ENCODE measurements at regions not wholly inside any gene's neighbourhood (a gene's known extent, or its start where the extent isn't known, plus 50 kb on each side); places are given as distances from the start of the nearest gene placed in this dataset.

- H3K4me1 ChIP-seq (ENCODE audit: control insufficient read depth, extremely low read depth, insufficient read depth, low read length): no peaks in the 10 kb centered on the region
- H3K9me1 ChIP-seq (replicated peaks; ENCODE audit: control insufficient read depth, extremely low read depth, insufficient read depth, low read length): no peaks in the 10 kb centered on the region
- no peak overlapping the region for H2AFZ ChIP-seq (ENCODE audit: low read depth, low read length)
- no peaks in the 10 kb centered on the region for H3K27me3 ChIP-seq (ENCODE audit: control insufficient read depth in 2 of 2, insufficient read depth in 2 of 2, low read length in 2 of 2)
- H3K4me2 ChIP-seq (ENCODE audit: insufficient read depth, low read length): no peak overlapping the region
- DNase-seq (ENCODE audit: low read depth, low spot score): no peak
- intact Hi-C loops (cut with micrococcal nuclease) (no loop called here), dilution Hi-C loops (cut with MboI; ENCODE audit: extremely low pct_ligation_motif_present, low sequenced_read_pairs) (no loop called here)
- ChIA-PET CTCF (no interaction called here), POLR2A (no interaction called here)
- no peaks in the 10 kb centered on the region for H3K79me2 ChIP-seq (ENCODE audit: control insufficient read depth, insufficient read depth, low read length)
- no TSS peak for BruUV-seq (replicated peaks)
- H4K20me1 ChIP-seq (replicated peaks; ENCODE audit: control insufficient read depth, extremely low read depth, insufficient read depth, low read length): no peaks in the 10 kb centered on the region
- H3K4me3 ChIP-seq (replicated peaks in 1 of 3; ENCODE audit: insufficient read depth in 1 of 3, low read depth in 1 of 3, low read length in 3 of 3): no peak overlapping the region
- no peak overlapping the region for H3K27ac ChIP-seq (ENCODE audit: insufficient read depth, low read depth, low read length)
- H3K36me3 ChIP-seq (ENCODE audit: control insufficient read depth in 2 of 2, extremely low read depth in 1 of 2, insufficient read depth in 2 of 2, low read length in 2 of 2): no peaks in the 10 kb centered on the region
- H3K9ac ChIP-seq (replicated peaks; ENCODE audit: extremely low read depth, insufficient read depth, low read length): no peak overlapping the region
- no peak for TF ChIP-seq FOS (IDR thresholded peaks at IDR 0.05; ENCODE audit: borderline replicate concordance, insufficient read depth, low read length)
- no peak for TF ChIP-seq POLR2A (IDR thresholded peaks at IDR 0.05; ENCODE audit: low read depth, low read length)
- TF ChIP-seq CTCF (IDR thresholded peaks at IDR 0.05; ENCODE audit: extremely low read depth in 1 of 2, insufficient read depth in 1 of 2, low read depth in 1 of 2, low read length in 2 of 2): no peak
- no peak for TF ChIP-seq GATA2 (IDR thresholded peaks at IDR 0.05; ENCODE audit: insufficient read depth, insufficient read length, low read depth, low read length)
- TF ChIP-seq JUN (IDR thresholded peaks at IDR 0.05; ENCODE audit: borderline replicate concordance, insufficient read depth, insufficient read length, low read depth): no peak
- TF ChIP-seq EZH2 (IDR thresholded peaks at IDR 0.05; ENCODE audit: borderline replicate concordance, low read depth, low read length, severe bottlenecking): no peak
- TF ChIP-seq POLR2AphosphoS5 (IDR thresholded peaks at IDR 0.05; ENCODE audit: insufficient read depth, low read depth, low read length): no peak
- TF ChIP-seq MYC (IDR thresholded peaks at IDR 0.05; ENCODE audit: low read depth, low read length): no peak
- TF ChIP-seq, protein P1, sequence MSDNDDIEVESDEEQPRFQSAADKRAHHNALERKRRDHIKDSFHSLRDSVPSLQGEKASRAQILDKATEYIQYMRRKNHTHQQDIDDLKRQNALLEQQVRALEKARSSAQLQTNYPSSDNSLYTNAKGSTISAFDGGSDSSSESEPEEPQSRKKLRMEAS (IDR thresholded peaks at IDR 0.05; ENCODE audit: insufficient read depth, insufficient read length): no peak
- no peak for FAIRE-seq
- peaks cover 7% of the 10 kb centered on the region for H3K9me3 ChIP-seq (replicated peaks; ENCODE audit: control insufficient read depth, insufficient read depth, low read length)
Observed at GRCh38 chr5:4785971-4786370, 354.2 kb upstream of the ADAMTS16 start.
